Suprapubic skin (tissue), 4 donors: ENCODE measurements at regions not wholly inside any gene's neighbourhood (a gene's known extent, or its start where the extent isn't known, plus 50 kb on each side); places are given as distances from the start of the nearest gene placed in this dataset.

Experiments used
- DNase-seq, 2 donors: peaks; one replicate each; pipeline ENCODE4 v3.0.0-alpha.2; 2019; ENCODE audit warnings: low spot score in 2 of 2
- H3K27ac ChIP-seq: fragments of 200-600 bp; sonication (generic); one replicate; pipeline ENCODE4 v1.5.1; 2019
- H3K27me3 ChIP-seq: fragments of 200-600 bp; sonication (generic); one replicate; pipeline ENCODE4 v1.5.1; 2019
- H3K36me3 ChIP-seq: fragments of 200-600 bp; sonication (generic); one replicate; pipeline ENCODE4 v1.5.1; 2019
- H3K4me1 ChIP-seq: fragments of 200-600 bp; sonication (generic); one replicate; pipeline ENCODE4 v1.5.1; 2019
- H3K4me3 ChIP-seq: fragments of 200-600 bp; sonication (generic); one replicate; pipeline ENCODE4 v1.5.1; 2019; ENCODE audit warnings: mild to moderate bottlenecking
- H3K9me3 ChIP-seq: fragments of 200-600 bp; sonication (generic); one replicate; pipeline ENCODE4 v1.5.1; 2019
- EP300 ChIP-seq: sonication (generic); formaldehyde crosslinking; IDR thresholded peaks from one replicate; pipeline ENCODE4 v1.6.1; 2017; ENCODE audit warnings: antibody characterized with exemption
- POLR2A ChIP-seq, 2 donors: fragments of 450-650 bp; IDR thresholded peaks; one replicate each; pipeline ENCODE4 v1.6.1; 2017; ENCODE audit warnings: antibody characterized with exemption in 2 of 2, mild to moderate bottlenecking in 2 of 2, moderate library complexity in 2 of 2
- POLR2AphosphoS5 ChIP-seq, 3 donors: sonication (generic); formaldehyde crosslinking; IDR thresholded peaks; one replicate each; pipeline ENCODE4 v1.6.1; 2017; ENCODE audit warnings: antibody characterized with exemption in 3 of 3
- WGBS: methylation state at CpG from one replicate; pipeline ENCODE4 v1.1.5; 2018; 5-methylcytosine and 5-hydroxymethylcytosine counted together
- TF ChIP-seq, protein P1 (sequence below), 2 donors: fragments of 200-600 bp in 1 of 2; fragments of 450-650 bp in 1 of 2; sonication (generic) in 1 of 2; IDR thresholded peaks; one replicate each; pipeline ENCODE4 v1.5.1; 2016 to 2019; ENCODE audit warnings: antibody characterized with exemption in 2 of 2, mild to moderate bottlenecking in 1 of 2, moderate library complexity in 1 of 2

DNA sequence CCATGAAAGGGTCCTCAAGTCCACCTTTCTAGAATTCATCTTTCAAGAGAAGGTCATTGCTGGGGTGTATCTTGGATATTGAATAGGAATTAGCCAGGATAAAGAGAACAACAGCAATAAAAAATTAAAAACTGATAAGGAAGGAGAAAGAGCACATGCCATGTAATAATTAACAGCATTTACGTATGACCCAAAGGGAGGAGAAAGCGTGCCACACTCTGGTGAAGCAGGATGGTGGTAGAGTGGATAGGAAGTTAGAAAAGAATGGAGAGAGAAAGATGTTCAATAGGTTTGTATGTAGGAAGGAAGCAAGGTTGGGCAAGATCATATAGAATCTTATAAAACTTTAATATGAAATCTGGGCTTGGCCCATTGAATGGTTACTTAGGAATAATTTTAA lies 751.5 kb downstream of the MAT2B start:
- no peak for DNase-seq
- H3K9me3 ChIP-seq, result no peaks in the 10 kb centered on the region
- no peaks in the 10 kb centered on the region for H3K36me3 ChIP-seq
- no peak overlapping the region for H3K4me3 ChIP-seq
- H3K4me1 ChIP-seq, result no peaks in the 10 kb centered on the region
- TF ChIP-seq, protein P1, sequence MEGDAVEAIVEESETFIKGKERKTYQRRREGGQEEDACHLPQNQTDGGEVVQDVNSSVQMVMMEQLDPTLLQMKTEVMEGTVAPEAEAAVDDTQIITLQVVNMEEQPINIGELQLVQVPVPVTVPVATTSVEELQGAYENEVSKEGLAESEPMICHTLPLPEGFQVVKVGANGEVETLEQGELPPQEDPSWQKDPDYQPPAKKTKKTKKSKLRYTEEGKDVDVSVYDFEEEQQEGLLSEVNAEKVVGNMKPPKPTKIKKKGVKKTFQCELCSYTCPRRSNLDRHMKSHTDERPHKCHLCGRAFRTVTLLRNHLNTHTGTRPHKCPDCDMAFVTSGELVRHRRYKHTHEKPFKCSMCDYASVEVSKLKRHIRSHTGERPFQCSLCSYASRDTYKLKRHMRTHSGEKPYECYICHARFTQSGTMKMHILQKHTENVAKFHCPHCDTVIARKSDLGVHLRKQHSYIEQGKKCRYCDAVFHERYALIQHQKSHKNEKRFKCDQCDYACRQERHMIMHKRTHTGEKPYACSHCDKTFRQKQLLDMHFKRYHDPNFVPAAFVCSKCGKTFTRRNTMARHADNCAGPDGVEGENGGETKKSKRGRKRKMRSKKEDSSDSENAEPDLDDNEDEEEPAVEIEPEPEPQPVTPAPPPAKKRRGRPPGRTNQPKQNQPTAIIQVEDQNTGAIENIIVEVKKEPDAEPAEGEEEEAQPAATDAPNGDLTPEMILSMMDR (IDR thresholded peaks at IDR 0.05), result no peak
- TF ChIP-seq POLR2AphosphoS5 (IDR thresholded peaks at IDR 0.05), result no peak
- H3K27ac ChIP-seq, result no peak overlapping the region
- WGBS, result 90% methylated on average over 2 of the region's 2 CpGs
- no peaks in the 10 kb centered on the region for H3K27me3 ChIP-seq

DNA sequence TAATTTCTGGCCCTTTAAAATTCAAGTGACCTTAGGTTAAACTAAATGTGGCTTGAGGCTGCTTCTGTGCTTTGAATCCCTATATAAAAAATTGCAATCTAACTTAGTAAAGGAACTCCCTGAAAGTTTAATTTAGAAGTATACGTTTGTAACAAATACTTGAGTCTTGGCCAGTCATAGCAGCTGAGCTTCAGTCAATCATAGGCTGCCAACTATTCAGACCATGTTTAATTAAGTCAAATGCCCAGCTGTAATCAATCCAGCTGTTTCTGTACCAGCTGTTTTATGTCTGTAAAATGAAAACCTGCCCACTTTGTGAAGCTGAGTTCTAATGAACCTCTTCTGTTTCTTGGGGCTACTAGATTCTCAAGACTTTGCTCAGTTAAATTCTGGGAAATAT lies 760.1 kb downstream of the MAT2B start:
- TF ChIP-seq POLR2AphosphoS5 (IDR thresholded peaks at IDR 0.05) (no peak), EP300 (no peak), POLR2A (IDR thresholded peaks at IDR 0.05) (no peak)
- TF ChIP-seq, protein P1 (IDR thresholded peaks at IDR 0.05), result no peak
- Histone ChIP-seq H3K4me1 (no peaks in the 10 kb centered on the region), H3K27me3 (no peaks in the 10 kb centered on the region), H3K27ac (no peak overlapping the region), H3K36me3 (no peaks in the 10 kb centered on the region), H3K9me3 (no peaks in the 10 kb centered on the region), H3K4me3 (no peak overlapping the region)
- DNase-seq, result no peak
- 25% methylated on average over 1 of the region's 1 CpG for WGBS

DNA sequence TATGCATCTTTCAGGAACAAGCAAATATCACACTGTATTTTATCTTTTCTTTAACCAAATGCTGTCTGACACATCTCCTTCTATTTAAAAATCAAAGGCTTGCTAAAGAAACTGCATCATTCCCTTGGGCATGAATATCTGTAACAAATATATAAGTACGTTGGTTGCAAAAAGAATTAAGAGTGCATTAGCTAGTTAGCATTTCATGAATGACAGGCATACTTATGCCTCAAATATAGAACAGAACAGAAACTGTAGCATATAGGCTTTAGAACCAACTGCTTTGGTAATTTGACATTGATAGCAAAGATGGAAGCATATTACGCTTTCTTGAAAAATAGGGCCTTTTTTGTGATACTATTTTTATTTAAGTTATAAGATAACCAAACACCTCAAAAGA lies 761.2 kb downstream of the MAT2B start:
- H3K27me3 ChIP-seq, result no peaks in the 10 kb centered on the region
- H3K9me3 ChIP-seq, result no peaks in the 10 kb centered on the region
- H3K4me1 ChIP-seq, result no peaks in the 10 kb centered on the region
- TF ChIP-seq POLR2AphosphoS5 (IDR thresholded peaks at IDR 0.05), result no peak
- TF ChIP-seq POLR2A (IDR thresholded peaks at IDR 0.05), result no peak
- no peak for TF ChIP-seq EP300
- WGBS, result 69% methylated on average over 2 of the region's 2 CpGs
- H3K36me3 ChIP-seq, result no peaks in the 10 kb centered on the region
- no peak for DNase-seq
- H3K27ac ChIP-seq, result no peak overlapping the region
- no peak overlapping the region for H3K4me3 ChIP-seq

DNA sequence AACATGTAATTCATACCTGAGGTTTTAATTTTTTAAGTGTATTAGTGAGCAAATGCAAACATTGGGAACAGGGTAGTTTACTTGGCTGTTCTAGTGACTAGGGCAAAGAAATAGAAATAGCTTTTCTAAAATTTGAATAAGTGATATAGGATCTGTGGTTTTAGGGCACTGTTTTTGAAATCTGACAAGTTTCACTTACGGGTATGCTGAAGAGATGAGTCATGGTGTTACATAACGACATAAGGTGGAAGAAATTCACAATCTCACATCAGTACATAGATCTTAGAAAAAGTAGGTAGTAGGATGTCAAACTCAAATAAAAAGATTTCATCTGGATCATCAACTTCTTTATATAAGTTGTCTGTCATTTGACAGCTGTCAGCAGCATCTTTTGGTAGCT lies 772.3 kb downstream of the MAT2B start:
- H3K27me3 ChIP-seq, result no peaks in the 10 kb centered on the region
- WGBS, result 30% methylated on average over 2 of the region's 2 CpGs
- TF ChIP-seq, protein P1 (IDR thresholded peaks at IDR 0.05), result no peak
- no peak for TF ChIP-seq EP300
- TF ChIP-seq POLR2A (IDR thresholded peaks at IDR 0.05), result no peak
- TF ChIP-seq POLR2AphosphoS5 (IDR thresholded peaks at IDR 0.05), result no peak
- H3K36me3 ChIP-seq, result no peaks in the 10 kb centered on the region
- no peak overlapping the region for H3K4me3 ChIP-seq
- no peak for DNase-seq
- H3K9me3 ChIP-seq, result no peaks in the 10 kb centered on the region
- H3K4me1 ChIP-seq, result no peaks in the 10 kb centered on the region
- H3K27ac ChIP-seq, result no peak overlapping the region

DNA sequence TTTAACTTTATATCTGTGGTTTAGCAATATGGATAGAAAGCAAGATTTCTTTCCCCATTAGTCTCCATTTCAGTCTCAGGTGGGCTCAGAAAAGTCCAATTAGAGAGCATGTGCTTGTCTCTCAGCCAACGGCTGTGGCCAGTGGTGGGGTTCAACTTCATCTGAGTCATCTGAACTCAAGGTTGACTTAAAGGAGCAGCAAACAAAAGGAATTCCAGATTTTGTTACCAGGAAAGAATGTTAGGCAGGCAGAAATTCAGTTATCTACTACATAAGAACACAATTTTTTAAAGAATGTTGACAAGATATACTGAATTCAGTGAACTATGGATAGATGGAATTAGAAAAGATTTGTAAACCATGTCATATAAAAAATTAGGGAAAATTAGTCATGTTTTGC lies 784.1 kb downstream of the MAT2B start:
- Histone ChIP-seq H3K27ac (no peak overlapping the region), H3K9me3 (no peaks in the 10 kb centered on the region), H3K4me1 (no peaks in the 10 kb centered on the region), H3K27me3 (no peaks in the 10 kb centered on the region), H3K4me3 (no peak overlapping the region), H3K36me3 (no peaks in the 10 kb centered on the region)
- no peak for TF ChIP-seq EP300
- TF ChIP-seq, protein P1 (IDR thresholded peaks at IDR 0.05), result no peak
- TF ChIP-seq POLR2AphosphoS5 (IDR thresholded peaks at IDR 0.05), result no peak
- TF ChIP-seq POLR2A (IDR thresholded peaks at IDR 0.05), result no peak
- 89% methylated on average over 1 of the region's 1 CpG for WGBS
- DNase-seq, result no peak

DNA sequence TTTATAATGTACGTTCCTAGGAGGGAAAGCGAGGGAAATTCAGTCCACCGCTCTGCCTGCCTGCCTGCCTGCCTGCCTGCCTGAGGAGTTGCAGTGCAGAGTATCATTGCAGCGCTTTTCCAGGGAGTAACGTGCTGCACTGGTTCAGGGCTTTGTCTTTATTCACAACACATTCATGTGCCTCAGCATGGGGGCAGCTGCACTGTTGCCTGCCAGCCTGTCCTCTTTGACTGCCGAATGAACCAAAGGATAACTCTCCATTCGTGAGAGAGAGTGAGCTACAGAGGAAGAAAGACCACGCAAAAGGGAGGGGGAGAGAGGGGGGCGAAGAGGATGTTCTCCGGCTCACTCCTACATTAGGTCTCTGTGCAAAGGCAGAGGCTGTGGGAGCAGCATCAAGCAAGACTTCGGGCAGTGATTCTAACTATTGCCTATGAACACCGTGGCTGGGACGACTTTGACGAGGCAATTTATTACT lies 791.2 kb downstream of the MAT2B start:
- TF ChIP-seq POLR2AphosphoS5 (IDR thresholded peaks at IDR 0.05), result no peak
- no peak for TF ChIP-seq EP300
- TF ChIP-seq, protein P1 (IDR thresholded peaks at IDR 0.05), result no peak
- TF ChIP-seq POLR2A (IDR thresholded peaks at IDR 0.05), result no peak
- H3K4me1 ChIP-seq, result no peaks in the 10 kb centered on the region
- no peak overlapping the region for H3K27ac ChIP-seq
- no peak for DNase-seq
- no peaks in the 10 kb centered on the region for H3K36me3 ChIP-seq
- no peaks in the 10 kb centered on the region for H3K27me3 ChIP-seq
- H3K4me3 ChIP-seq, result no peak overlapping the region
- 24% methylated on average over 14 of the region's 14 CpGs for WGBS
- H3K9me3 ChIP-seq, result no peaks in the 10 kb centered on the region
